ENCODE measurements at regions not wholly inside any gene's neighbourhood (a gene's known extent, or its start where the extent isn't known, plus 50 kb on each side); places are given as distances from the start of the nearest gene placed in this dataset.

DNA sequence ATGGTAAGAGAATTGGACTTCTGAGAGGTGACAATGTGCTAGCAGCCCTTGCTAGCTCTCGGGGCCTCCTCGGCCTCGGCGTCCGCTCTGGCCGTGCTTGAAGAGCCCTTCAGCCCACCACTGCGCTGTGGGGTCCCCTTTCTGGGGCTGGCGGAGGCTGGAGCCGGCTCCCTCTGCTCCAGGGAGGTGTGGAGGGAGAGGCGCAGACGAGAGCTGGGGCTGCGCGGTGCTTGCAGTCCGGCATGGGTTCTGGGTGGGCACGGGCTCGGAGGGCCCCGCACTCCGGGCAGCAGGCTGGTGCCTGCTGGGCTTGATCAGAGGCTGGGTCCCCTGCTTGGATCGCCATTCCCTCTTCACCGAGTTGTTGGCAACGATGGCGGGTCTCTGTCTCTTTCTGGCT, 226.4 kb upstream of the AMIGO2 start:
- no peak for DNase-seq (ENCODE audit: low spot score)
- Histone ChIP-seq H3K4me3 (ENCODE audit: severe bottlenecking) (no peak overlapping the region), H3K36me3 (ENCODE audit: low read depth) (no peaks in the 10 kb centered on the region), H3K27ac (ENCODE audit: poor library complexity, severe bottlenecking) (no peak overlapping the region), H3K4me1 (ENCODE audit: insufficient read depth, poor library complexity, severe bottlenecking) (peaks cover 21% of the 10 kb centered on the region), H3K9me3 (ENCODE audit: severe bottlenecking) (no peaks in the 10 kb centered on the region), H3K27me3 (ENCODE audit: insufficient read depth, poor library complexity, severe bottlenecking) (no peaks in the 10 kb centered on the region)
- ATAC-seq (ENCODE audit: low read depth): no peak
- TF ChIP-seq, protein P1, sequence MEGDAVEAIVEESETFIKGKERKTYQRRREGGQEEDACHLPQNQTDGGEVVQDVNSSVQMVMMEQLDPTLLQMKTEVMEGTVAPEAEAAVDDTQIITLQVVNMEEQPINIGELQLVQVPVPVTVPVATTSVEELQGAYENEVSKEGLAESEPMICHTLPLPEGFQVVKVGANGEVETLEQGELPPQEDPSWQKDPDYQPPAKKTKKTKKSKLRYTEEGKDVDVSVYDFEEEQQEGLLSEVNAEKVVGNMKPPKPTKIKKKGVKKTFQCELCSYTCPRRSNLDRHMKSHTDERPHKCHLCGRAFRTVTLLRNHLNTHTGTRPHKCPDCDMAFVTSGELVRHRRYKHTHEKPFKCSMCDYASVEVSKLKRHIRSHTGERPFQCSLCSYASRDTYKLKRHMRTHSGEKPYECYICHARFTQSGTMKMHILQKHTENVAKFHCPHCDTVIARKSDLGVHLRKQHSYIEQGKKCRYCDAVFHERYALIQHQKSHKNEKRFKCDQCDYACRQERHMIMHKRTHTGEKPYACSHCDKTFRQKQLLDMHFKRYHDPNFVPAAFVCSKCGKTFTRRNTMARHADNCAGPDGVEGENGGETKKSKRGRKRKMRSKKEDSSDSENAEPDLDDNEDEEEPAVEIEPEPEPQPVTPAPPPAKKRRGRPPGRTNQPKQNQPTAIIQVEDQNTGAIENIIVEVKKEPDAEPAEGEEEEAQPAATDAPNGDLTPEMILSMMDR (IDR thresholded peaks at IDR 0.05; ENCODE audit: poor library complexity, severe bottlenecking): no peak

DNA sequence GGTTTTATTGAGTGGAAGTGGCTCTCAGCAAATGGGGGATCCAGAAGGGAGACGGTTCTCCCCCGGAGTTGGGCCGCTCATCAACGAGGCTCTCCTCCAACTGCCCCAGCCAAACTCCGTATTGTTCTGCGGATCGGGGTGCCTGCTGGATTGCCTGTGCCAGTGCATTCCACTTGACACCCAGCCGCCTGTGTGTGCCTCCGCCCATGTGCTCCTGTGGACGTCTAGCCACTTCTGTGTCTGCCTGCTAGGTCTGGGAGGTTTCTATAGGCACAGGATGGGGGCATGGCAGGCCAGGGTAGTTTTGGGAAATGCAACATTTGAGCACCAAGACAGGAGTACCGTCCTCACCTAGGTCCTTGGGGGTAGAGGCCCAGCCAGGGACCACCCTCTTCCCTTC, 225.7 kb upstream of the AMIGO2 start:
- Histone ChIP-seq H3K4me3 (ENCODE audit: severe bottlenecking) (no peak overlapping the region), H3K27ac (ENCODE audit: poor library complexity, severe bottlenecking) (no peak overlapping the region), H3K9me3 (ENCODE audit: severe bottlenecking) (no peaks in the 10 kb centered on the region), H3K27me3 (ENCODE audit: insufficient read depth, poor library complexity, severe bottlenecking) (no peaks in the 10 kb centered on the region), H3K4me1 (ENCODE audit: insufficient read depth, poor library complexity, severe bottlenecking) (peaks cover 21% of the 10 kb centered on the region), H3K36me3 (ENCODE audit: low read depth) (no peaks in the 10 kb centered on the region)
- DNase-seq (ENCODE audit: low spot score): no peak
- ATAC-seq (ENCODE audit: low read depth): no peak
- TF ChIP-seq, protein P1 (IDR thresholded peaks at IDR 0.05; ENCODE audit: poor library complexity, severe bottlenecking): no peak

DNA sequence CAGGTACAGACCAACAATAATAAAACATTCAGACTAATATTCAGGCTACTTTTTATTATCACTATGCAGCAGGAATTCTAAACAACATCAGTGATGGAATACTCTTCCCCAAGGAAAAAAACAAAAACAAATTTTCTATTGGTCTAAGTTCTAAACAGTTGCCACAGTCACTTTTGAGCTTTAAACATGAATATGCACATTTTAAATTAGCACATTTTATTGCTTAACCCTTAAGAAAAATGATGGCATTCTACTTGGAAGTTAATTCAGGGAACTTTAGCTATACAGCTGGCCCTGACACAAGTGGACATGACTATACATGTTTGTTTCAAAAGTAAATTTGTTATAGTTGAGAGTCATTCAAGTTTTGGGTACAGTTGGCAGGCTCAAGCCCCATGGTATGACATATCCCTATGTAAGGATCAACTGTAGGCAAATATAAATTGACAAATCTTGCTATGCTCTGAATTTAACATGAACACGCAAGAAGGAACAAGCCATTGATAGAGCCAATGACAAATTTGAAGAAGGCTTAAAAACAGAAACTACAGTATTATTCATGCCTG, 224.3 kb upstream of the AMIGO2 start:
- TF ChIP-seq, protein P1 (IDR thresholded peaks at IDR 0.05; ENCODE audit: poor library complexity, severe bottlenecking): no peak
- no peaks in the 10 kb centered on the region for H3K27me3 ChIP-seq (ENCODE audit: insufficient read depth, poor library complexity, severe bottlenecking)
- peaks cover 21% of the 10 kb centered on the region for H3K4me1 ChIP-seq (ENCODE audit: insufficient read depth, poor library complexity, severe bottlenecking)
- ATAC-seq (ENCODE audit: low read depth) (peak; percentile 79), DNase-seq (ENCODE audit: low spot score) (no peak)
- no peaks in the 10 kb centered on the region for H3K9me3 ChIP-seq (ENCODE audit: severe bottlenecking)
- no peaks in the 10 kb centered on the region for H3K36me3 ChIP-seq (ENCODE audit: low read depth)
- peak overlapping the region; percentile 55 for H3K27ac ChIP-seq (ENCODE audit: poor library complexity, severe bottlenecking)
- no peak overlapping the region for H3K4me3 ChIP-seq (ENCODE audit: severe bottlenecking)

DNA sequence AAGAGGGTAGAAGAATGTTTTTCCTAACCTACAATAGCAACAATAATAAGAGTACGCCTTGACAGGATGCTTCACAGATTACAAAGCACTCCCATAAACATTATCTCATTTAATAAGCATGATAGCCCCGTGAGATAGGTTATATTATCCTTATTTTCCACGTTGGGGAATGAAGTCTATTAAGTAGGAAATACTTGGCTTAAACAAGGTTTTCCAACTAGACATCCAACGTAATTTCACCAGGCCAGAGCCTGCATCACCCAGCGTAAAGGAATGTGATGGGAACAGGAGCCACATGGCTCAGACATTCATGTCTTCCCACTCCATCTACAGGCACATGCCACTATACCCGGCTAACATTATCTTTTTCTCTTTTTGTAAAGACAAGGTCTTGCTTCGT, 223.4 kb upstream of the AMIGO2 start:
- TF ChIP-seq, protein P1 (IDR thresholded peaks at IDR 0.05; ENCODE audit: poor library complexity, severe bottlenecking): no peak
- Histone ChIP-seq H3K4me3 (ENCODE audit: severe bottlenecking) (no peak overlapping the region), H3K4me1 (ENCODE audit: insufficient read depth, poor library complexity, severe bottlenecking) (peaks cover 21% of the 10 kb centered on the region), H3K36me3 (ENCODE audit: low read depth) (no peaks in the 10 kb centered on the region), H3K27me3 (ENCODE audit: insufficient read depth, poor library complexity, severe bottlenecking) (no peaks in the 10 kb centered on the region), H3K27ac (ENCODE audit: poor library complexity, severe bottlenecking) (peak overlapping the region; percentile 55), H3K9me3 (ENCODE audit: severe bottlenecking) (peaks cover under 1% of the 10 kb centered on the region)
- DNase-seq (ENCODE audit: low spot score): no peak
- ATAC-seq (ENCODE audit: low read depth): no peak

DNA sequence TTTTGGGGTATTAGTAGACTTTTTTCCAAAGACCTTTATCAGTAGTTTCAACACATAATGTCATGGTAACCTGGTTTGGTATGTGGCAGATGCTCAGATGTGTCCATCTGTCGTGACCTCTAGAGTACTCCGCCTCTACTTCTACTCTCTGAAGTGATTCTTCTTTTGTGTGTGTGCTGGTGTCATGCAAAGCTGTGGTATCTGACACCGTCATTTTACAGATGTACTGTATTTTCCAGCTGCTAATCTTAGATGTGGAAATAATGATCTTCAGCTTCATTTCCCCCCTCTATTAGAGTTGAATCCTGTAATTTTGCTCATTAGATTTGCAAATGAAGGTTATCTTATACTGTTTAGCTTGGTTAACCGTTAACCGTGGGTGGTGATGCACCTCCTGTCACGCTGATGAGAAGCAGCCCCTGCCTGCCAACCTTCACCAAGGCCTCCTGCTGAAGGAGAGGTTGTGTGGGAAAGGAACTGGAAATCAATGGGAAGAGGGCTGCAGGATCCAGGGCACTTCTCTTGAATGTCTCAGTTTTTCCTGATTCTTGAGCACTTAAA, 222.4 kb upstream of the AMIGO2 start:
- Histone ChIP-seq H3K4me3 (ENCODE audit: severe bottlenecking) (no peak overlapping the region), H3K36me3 (ENCODE audit: low read depth) (no peaks in the 10 kb centered on the region), H3K27ac (ENCODE audit: poor library complexity, severe bottlenecking) (no peak overlapping the region), H3K9me3 (ENCODE audit: severe bottlenecking) (peaks cover 8% of the 10 kb centered on the region), H3K27me3 (ENCODE audit: insufficient read depth, poor library complexity, severe bottlenecking) (no peaks in the 10 kb centered on the region), H3K4me1 (ENCODE audit: insufficient read depth, poor library complexity, severe bottlenecking) (peaks cover 15% of the 10 kb centered on the region)
- TF ChIP-seq, protein P1 (IDR thresholded peaks at IDR 0.05; ENCODE audit: poor library complexity, severe bottlenecking): no peak
- DNase-seq (ENCODE audit: low spot score): no peak
- no peak for ATAC-seq (ENCODE audit: low read depth)

Measured in RWPE2 (cell line).